H7 (cell line): ENCODE measurements at regions not wholly inside any gene's neighbourhood (a gene's known extent, or its start where the extent isn't known, plus 50 kb on each side); places are given as distances from the start of the nearest gene placed in this dataset.
"Not testable (repeated sequence)": the region's sequence is repeated elsewhere in the genome, so short reads cannot be mapped to it uniquely, and the experiment has no call there.

Experiments
- DNase-seq: peaks from one replicate; pipeline ENCODE4 v3.0.0; 2012
- H3K27me3 ChIP-seq: 2 replicates; pipeline ENCODE4 v1.6.0; 2011; ENCODE audit warnings: mild to moderate bottlenecking, low read length; ENCODE audit not compliant: control insufficient read depth, insufficient read depth
- H3K36me3 ChIP-seq: replicated peaks from 2 replicates; pipeline ENCODE4 v1.5.1; 2011; ENCODE audit warnings: low read length; ENCODE audit not compliant: control insufficient read depth, insufficient read depth
- H3K4me3 ChIP-seq: 2 replicates; pipeline ENCODE4 v1.5.1; 2011; ENCODE audit warnings: low read depth, mild to moderate bottlenecking, control low read depth, low read length, moderate library complexity; ENCODE audit not compliant: insufficient read depth

DNA sequence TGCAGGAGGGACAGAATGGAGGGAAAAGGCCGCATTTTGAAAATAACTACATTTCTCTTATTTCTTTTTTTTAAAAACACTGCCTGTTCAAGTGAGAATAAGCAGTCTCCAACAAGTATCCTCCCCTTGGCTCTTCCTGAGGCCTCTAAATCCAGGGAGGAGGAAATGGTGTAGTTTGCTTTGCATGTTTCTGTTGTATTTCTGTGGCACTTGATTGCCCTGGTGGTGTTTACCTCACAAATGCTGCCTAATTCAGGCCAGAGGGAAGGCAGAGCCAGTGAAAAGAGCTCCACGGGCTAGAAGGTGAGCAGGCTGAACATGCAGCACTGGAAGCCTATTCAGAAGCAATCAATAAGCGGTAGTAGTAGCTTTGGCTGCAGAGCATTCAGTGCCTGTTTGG is 149.3 kb upstream of the ATP11B start:
- no peaks in the 10 kb centered on the region for H3K36me3 ChIP-seq
- H3K27me3 ChIP-seq: no peaks in the 10 kb centered on the region
- no peak for DNase-seq
- H3K4me3 ChIP-seq: no peak overlapping the region

DNA sequence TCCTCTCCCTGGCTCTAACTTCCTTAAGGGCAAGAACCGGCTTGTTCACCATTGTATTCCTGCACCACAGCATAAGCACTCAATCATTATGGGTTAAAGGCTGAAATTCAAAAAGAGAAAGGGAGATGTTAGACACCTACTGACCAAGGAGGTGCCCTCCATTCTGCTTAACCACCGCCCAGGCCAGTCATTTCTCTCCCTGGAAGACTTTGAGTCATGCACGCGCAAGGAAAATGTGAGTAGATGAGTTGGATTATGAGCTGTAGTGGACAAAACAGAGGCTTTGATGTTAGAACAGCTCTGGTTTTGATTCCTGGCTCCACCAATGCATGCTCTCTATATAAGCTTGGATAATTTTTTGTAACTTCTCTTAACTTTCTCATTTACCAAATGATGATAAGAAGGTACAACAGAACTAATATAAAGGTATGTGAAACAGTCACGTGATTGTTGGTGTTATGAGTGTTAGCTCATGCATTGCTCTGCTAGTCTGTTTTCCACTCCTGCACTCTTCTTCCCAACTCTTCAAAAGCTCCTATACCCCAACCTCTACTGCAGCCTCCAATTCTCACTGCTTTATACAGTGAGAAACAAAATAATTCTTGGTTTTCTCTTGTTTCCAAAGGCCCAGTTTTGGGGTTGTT is 148.4 kb upstream of the ATP11B start:
- Histone ChIP-seq H3K4me3 (no peak overlapping the region), H3K27me3 (no peaks in the 10 kb centered on the region), H3K36me3 (no peaks in the 10 kb centered on the region)
- DNase-seq: no peak

GRCh38 chr3:182650568-182651128 is 142.7 kb upstream of the ATP11B start:
- H3K27me3 ChIP-seq: no peaks in the 10 kb centered on the region
- no peaks in the 10 kb centered on the region for H3K36me3 ChIP-seq
- no peak for DNase-seq
- no peak overlapping the region for H3K4me3 ChIP-seq

- H3K36me3 ChIP-seq: no peaks in the 10 kb centered on the region
- no peak for DNase-seq
- no peaks in the 10 kb centered on the region for H3K27me3 ChIP-seq
- no peak overlapping the region for H3K4me3 ChIP-seq
Observed at GRCh38 chr3:182651461-182651860, 141.8 kb upstream of the ATP11B start.

DNA sequence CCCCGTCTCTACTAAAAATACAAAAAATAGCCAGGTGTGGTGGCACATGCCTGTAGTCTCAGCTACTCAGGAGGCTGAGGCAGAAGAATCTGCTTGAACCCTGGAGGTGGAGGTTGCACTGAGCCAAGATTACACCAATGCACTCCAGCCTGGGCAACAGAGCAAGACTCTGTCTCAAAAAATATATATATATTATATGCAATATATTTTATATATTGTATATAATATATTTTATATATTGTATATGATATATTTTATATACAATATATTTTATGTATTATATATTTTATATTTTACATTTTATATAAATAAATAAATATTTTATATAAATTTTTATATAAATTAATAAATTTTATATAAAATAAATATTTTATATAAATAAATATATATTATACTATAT is 140.2 kb upstream of the ATP11B start:
- not testable (repeated sequence) for H3K36me3 ChIP-seq, DNase-seq, H3K27me3 ChIP-seq, H3K4me3 ChIP-seq

DNA sequence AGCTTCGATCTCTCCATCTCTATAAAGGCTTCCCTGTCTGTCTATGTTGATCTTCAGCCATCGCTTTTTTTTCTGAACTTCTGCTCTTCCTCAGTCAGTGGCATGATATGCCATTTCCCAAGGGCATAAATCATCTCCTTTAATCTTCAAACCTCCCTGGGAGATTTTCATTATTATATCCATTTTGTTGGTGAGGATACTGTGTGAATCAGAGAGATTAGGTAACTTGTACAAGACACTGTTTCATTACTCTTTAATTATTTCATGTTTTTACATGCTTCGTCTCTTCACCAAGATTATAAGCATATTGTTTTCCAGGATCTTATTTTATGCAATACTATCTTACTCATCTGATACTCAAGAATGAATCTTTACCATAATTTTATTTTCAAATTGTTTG is 124.8 kb upstream of the ATP11B start:
- Histone ChIP-seq H3K27me3 (no peaks in the 10 kb centered on the region), H3K4me3 (no peak overlapping the region), H3K36me3 (no peaks in the 10 kb centered on the region)
- DNase-seq: no peak

- no peak for DNase-seq
- no peaks in the 10 kb centered on the region for H3K36me3 ChIP-seq
- H3K4me3 ChIP-seq: no peak overlapping the region
- no peaks in the 10 kb centered on the region for H3K27me3 ChIP-seq
Observed at GRCh38 chr3:182668974-182669373, 124.3 kb upstream of the ATP11B start.

DNA sequence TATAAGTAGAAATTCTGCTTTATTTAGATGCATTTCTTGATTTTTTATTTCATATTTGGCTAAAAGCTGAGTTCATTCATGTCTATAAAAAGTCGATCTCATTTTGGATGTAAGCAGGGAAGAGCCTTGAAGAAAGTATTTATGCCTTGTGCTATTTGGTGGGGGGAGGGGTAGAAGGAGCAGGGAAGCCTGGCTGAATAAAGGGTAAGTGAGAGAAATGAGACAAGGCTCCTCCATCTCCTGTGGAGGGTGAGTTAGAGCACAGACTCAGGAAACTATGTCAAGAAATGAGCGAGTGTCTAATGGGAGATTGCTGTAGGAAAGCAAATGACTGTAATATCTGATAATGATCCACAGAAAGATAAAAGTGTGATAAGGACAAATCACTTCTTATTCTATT is 121.8 kb upstream of the ATP11B start:
- H3K27me3 ChIP-seq: no peaks in the 10 kb centered on the region
- no peak for DNase-seq
- H3K36me3 ChIP-seq: no peaks in the 10 kb centered on the region
- no peak overlapping the region for H3K4me3 ChIP-seq

DNA sequence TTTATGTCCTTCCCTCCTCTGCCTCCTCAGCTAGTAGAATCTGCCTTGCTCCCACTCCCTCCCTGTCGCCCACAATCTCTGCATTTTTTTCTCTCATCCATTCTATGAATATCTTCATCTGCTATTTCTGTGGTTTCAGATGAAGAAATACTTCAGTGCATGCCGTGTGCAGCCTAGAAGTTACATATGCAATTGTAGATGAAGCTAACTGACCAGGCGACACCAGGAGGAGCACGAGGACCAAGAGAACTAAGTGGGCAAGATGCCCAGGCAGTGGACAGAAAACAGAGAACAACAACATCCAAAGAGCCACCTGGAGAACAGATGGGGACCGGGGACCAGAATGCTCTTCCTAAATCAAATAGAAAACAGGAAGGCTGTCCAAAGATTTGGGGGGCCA is 121.4 kb upstream of the ATP11B start:
- no peak overlapping the region for H3K4me3 ChIP-seq
- H3K36me3 ChIP-seq: no peaks in the 10 kb centered on the region
- DNase-seq: no peak
- no peaks in the 10 kb centered on the region for H3K27me3 ChIP-seq

GRCh38 chr3:182673336-182673735 is 120.0 kb upstream of the ATP11B start:
- Histone ChIP-seq H3K4me3 (no peak overlapping the region), H3K27me3 (no peaks in the 10 kb centered on the region), H3K36me3 (no peaks in the 10 kb centered on the region)
- no peak for DNase-seq

DNA sequence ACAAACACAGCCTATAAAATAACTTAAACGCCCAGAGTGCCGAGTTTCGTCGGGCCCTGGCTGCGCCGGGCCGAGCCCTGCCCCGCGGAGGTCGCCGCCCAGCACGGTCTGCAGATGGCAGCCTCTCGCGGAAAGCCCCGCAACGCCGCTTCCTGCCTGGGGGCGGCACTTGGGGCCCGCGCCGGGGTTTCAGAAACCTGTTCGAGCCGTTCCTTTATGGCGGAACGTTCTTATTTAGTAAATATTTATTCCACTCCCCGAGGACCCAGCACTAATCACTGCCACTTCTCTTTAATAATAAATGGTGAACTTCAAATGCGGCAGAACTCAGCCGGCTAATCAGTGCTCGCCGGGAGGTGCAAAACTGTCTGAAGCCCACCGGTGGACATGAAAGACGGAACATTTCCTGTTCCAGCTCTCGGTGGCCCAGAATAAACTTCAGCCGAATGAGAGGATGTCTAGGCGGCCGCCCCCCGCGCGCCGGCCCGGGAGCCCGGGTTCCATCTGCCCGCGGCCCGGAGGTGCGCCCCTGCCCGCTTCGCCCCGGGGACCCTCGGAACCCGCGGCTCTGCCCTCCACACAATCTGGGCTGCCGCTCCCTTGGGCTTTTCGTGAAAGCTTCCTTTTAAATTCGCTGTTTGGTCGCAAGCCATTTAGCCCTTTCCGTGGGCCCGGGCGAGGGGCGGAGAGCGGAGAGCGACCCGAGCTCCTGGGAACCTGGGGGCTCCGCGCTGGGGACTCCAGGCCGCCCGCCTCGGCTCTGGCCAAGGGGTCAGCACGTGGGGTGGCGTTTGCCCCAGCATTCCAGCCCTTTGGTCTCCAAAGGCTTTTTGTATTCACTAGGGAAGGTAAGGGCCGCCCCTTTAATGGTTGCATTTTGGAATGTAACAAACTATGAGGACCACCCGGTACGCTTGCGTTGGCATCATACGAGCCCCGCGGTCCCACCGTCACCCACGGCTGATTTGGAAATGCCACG is 110.8 kb upstream of the ATP11B start:
- H3K36me3 ChIP-seq: no peaks in the 10 kb centered on the region
- peak overlapping the region; percentile 50 for H3K4me3 ChIP-seq
- H3K27me3 ChIP-seq: no peaks in the 10 kb centered on the region
- peak; percentile 85 for DNase-seq

GRCh38 chr3:182683453-182683852 is 109.9 kb upstream of the ATP11B start:
- Histone ChIP-seq H3K4me3 (no peak overlapping the region), H3K27me3 (no peaks in the 10 kb centered on the region), H3K36me3 (no peaks in the 10 kb centered on the region)
- DNase-seq: peak; percentile 68

DNA sequence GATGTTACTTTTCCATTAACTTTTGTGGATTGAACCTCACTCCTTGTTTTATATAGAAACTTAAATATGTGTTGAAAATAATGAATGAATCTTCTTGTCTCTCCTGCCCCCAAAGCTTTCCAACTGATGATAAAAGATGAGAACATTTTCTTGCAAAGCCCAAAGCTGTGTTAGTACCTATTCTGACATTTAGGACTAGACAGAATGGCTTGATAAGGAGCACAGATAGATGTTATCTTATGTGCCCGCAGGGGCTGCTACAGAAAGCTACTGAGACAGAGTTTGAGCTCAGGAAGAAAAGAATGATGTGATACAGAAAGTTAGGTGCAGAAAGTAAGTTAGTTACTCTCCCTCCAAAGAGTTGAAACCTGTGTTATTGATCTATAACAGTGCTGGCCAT is 109.4 kb upstream of the ATP11B start:
- no peak overlapping the region for H3K4me3 ChIP-seq
- H3K36me3 ChIP-seq: no peaks in the 10 kb centered on the region
- DNase-seq: no peak
- H3K27me3 ChIP-seq: no peaks in the 10 kb centered on the region

- no peak for DNase-seq
- no peaks in the 10 kb centered on the region for H3K27me3 ChIP-seq
- H3K4me3 ChIP-seq: no peak overlapping the region
- H3K36me3 ChIP-seq: no peaks in the 10 kb centered on the region
Observed at GRCh38 chr3:182686033-182686886, 107.0 kb upstream of the ATP11B start.
